Left lobe of liver (tissue), 2 donors: ENCODE measurements at regions not wholly inside any gene's neighbourhood (a gene's known extent, or its start where the extent isn't known, plus 50 kb on each side); places are given as distances from the start of the nearest gene placed in this dataset.

ENCODE experiments used
- ATAC-seq: fragments of 200-7000 bp; cut with Tn5 transposase; one replicate; pipeline ENCODE4 v1.9.1; 2020; ENCODE audit warnings: mild to moderate bottlenecking, moderate library complexity
- DNase-seq: peaks from one replicate; pipeline ENCODE4 v3.0.0-alpha.2; 2020; ENCODE audit warnings: low spot score
- donor health status: DM: no; HTN: no; CAD: no; lungs with moderate emphysema.
- donor health status: DM: no; HTN: yes; CAD: no.

GRCh38 chr11:115075356-115075755 lies 397.0 kb downstream of the NXPE2 start:
- DNase-seq (no peak), ATAC-seq (no peak)

- DNase-seq (no peak), ATAC-seq (no peak)
Measured at GRCh38 chr11:115077740-115078139, 399.4 kb downstream of the NXPE2 start.

GRCh38 chr11:115078461-115079438 lies 400.4 kb downstream of the NXPE2 start:
- no peak for ATAC-seq
- no peak for DNase-seq

- DNase-seq: no peak
- ATAC-seq: no peak
Measured at GRCh38 chr11:115080923-115081680, 402.8 kb downstream of the NXPE2 start.

- ATAC-seq: no peak
- DNase-seq: no peak
Measured at GRCh38 chr11:115081972-115082371, 403.6 kb downstream of the NXPE2 start.

- ATAC-seq (no peak), DNase-seq (no peak)
Measured at GRCh38 chr11:115083144-115083806, 404.9 kb downstream of the NXPE2 start.

- ATAC-seq: no peak
Measured at GRCh38 chr11:115084231-115084630, 405.9 kb downstream of the NXPE2 start.

GRCh38 chr11:115085461-115086210 lies 407.3 kb downstream of the NXPE2 start:
- ATAC-seq: no peak
- DNase-seq: no peak

More at GRCh38 chr11:115084231-115084630, 405.9 kb downstream of the NXPE2 start:
- no peak for DNase-seq

- DNase-seq: no peak
- no peak for ATAC-seq
Measured at GRCh38 chr11:115087791-115088190, 409.5 kb downstream of the NXPE2 start.

- DNase-seq (no peak), ATAC-seq (no peak)
Measured at GRCh38 chr11:115092516-115092915, 411.7 kb downstream of the CADM1 start.

GRCh38 chr11:115097796-115098408 lies 406.3 kb downstream of the CADM1 start:
- DNase-seq: no peak
- ATAC-seq: no peak

- DNase-seq: no peak
- ATAC-seq: no peak
Measured at GRCh38 chr11:115100706-115101105, 403.5 kb downstream of the CADM1 start.

- ATAC-seq: no peak
Measured at GRCh38 chr11:115103921-115104320, 400.3 kb downstream of the CADM1 start.

GRCh38 chr11:115104851-115105453 lies 399.3 kb downstream of the CADM1 start:
- DNase-seq (no peak), ATAC-seq (no peak)

More at GRCh38 chr11:115103921-115104320, 400.3 kb downstream of the CADM1 start:
- DNase-seq: no peak

GRCh38 chr11:115111066-115111465 lies 393.1 kb downstream of the CADM1 start:
- no peak for ATAC-seq

GRCh38 chr11:115112754-115113153 lies 391.5 kb downstream of the CADM1 start:
- no peak for ATAC-seq
- DNase-seq: no peak

More at GRCh38 chr11:115111066-115111465, 393.1 kb downstream of the CADM1 start:
- DNase-seq: no peak

GRCh38 chr11:115117956-115118493 lies 386.2 kb downstream of the CADM1 start:
- no peak for DNase-seq
- no peak for ATAC-seq

- DNase-seq: no peak
- no peak for ATAC-seq
Measured at GRCh38 chr11:115119146-115119545, 385.1 kb downstream of the CADM1 start.
